HG02938 (cell line): ENCODE measurements at regions not wholly inside any gene's neighbourhood (a gene's known extent, or its start where the extent isn't known, plus 50 kb on each side); places are given as distances from the start of the nearest gene placed in this dataset.
"Not testable (repeated sequence)": the region's sequence is repeated elsewhere in the genome, so short reads cannot be mapped to it uniquely, and the experiment has no call there.

ENCODE experiments used
- ATAC-seq: cut with Tn5 transposase; IDR thresholded peaks from one replicate; pipeline ENCODE4 v1.9.1; 2021; ENCODE audit warnings: mild to moderate bottlenecking, moderate library complexity; ENCODE audit not compliant: unreplicated experiment

GRCh38 chr18:41639218-41639617 lies 315.8 kb upstream of the PIK3C3 start:
- ATAC-seq = no peak

DNA sequence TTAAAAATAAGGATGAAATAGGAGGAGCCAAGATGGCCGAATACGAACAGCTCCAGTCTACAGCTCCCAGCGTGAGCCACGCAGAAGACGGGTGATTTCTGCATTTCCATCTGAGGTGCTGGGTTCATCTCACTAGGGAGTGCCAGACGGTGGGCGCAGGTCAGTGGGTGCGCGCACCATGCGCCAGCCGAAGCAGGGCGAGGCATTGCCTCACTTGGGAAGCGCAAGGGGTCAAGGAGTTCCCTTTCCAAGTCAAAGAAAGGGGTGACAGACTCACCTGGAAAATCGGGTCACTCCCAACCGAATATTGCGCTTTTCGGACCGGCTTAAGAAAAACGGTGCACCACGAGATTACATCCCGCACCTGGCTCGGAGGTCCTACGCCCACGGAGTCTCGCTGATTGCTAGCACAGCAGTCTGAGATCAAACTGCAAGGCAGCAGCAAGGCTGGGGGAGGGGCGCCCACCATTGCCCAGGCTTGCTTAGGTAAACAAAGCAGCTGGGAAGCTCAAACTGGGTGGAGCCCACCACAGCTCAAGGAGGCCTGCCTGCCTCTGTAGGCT lies 323.2 kb upstream of the PIK3C3 start:
- not testable (repeated sequence) for ATAC-seq

- no peak for ATAC-seq
Measured at GRCh38 chr18:41630232-41630886, 324.7 kb upstream of the PIK3C3 start.

GRCh38 chr18:41624460-41624859 lies 330.6 kb upstream of the PIK3C3 start:
- ATAC-seq = no peak

- ATAC-seq = no peak
Measured at GRCh38 chr18:41621177-41621576, 333.9 kb upstream of the PIK3C3 start.

DNA sequence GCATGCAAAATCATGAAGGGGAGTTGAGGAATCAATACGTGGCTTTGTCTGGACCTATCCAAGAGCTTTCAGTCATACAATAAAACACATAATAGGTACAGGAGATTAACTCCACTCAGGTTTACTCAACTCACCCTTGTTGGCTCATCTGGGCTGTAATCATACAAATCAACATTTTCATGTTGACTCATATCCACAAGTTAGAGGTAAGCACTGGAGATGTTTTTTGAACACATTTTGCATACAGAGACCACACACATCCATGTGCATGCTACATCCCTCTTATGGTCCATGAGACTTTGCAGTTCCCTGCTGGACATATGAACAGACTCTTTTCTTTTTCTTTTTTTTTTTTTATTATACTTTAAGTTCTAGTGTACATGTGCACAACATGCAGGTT lies 336.9 kb upstream of the PIK3C3 start:
- ATAC-seq = no peak

DNA sequence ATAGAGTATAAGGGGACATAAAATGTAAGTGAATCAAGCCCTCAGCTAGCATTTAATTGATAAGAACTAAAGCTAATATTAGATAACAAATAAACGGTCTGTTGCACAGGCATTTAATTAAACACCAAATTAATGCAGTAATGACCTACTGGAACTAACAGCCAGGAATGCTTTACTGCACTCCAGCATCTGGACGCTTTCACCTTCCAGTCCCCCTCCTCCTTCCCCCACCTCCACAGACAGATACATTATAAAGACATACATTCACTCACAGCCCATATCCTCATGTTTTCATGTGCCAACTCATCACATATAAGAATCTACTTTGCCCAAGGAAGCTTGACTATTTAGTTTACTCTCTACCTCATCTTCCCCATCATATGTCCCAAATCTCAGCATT lies 337.4 kb upstream of the PIK3C3 start:
- ATAC-seq = no peak

DNA sequence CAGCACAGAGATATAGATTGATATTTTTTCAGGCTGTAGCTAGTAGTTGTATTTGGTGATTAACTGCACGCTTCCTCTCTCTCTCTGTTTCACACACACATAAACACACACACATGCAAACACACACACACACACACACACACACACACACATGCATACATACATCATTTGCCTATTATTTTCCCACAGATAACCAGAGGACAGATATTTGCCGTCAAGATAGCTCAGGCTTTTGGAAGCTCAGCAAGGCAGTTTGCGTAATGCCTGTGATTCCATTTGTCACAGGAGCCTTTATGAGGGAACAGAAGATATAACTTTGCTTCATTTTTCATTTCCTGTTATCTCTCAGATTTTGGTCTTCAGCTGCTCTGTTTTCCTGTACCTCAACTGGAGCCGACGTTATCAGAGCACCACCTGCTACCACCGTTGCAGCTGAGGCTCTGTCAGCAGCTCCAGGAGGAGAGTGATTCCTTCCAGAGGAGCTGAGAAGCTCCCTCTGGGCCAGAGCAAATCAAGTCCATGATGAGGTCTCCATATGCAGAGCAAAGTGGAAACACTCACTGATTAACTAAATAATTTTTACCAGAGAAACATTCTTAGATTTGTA lies 341.9 kb upstream of the PIK3C3 start:
- no peak for ATAC-seq

DNA sequence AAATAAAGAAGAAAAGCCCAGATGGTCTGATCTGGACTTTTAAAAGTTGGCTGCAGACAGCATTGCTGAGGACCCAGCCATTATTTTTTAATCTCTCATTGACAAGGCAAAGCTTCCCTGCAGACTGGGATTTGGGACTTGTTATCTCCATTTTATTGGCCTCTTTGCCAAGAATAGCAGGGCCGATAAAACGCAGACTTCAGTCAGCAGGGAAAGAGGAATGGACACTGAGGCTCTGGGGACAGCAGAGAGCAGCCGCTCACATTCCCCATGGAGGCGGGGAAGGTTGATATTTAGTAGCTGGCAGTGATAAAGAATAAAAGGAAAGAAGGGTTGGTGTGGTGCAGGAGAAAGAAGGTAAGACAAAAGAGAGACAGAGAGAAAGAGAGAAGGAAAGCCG lies 350.1 kb upstream of the PIK3C3 start:
- no peak for ATAC-seq

DNA sequence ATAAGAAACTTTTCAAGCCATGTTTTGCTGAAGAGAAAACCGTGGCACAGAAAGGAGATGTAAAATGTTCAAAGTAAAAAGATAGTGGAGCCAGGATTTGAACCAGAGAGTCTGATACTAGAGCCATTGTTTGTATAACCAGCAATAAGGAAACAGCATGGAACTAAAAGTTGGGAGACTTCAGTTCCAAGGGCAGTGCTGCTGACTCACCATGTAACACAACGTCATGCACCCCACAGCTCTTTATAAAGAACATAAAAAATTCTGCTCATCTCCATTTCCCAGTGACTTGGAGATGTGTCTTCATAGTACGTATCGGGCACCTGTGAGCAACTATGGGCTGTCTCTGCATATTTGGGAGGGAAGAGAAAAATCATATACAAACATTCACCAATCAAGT lies 353.0 kb upstream of the PIK3C3 start:
- ATAC-seq = no peak

DNA sequence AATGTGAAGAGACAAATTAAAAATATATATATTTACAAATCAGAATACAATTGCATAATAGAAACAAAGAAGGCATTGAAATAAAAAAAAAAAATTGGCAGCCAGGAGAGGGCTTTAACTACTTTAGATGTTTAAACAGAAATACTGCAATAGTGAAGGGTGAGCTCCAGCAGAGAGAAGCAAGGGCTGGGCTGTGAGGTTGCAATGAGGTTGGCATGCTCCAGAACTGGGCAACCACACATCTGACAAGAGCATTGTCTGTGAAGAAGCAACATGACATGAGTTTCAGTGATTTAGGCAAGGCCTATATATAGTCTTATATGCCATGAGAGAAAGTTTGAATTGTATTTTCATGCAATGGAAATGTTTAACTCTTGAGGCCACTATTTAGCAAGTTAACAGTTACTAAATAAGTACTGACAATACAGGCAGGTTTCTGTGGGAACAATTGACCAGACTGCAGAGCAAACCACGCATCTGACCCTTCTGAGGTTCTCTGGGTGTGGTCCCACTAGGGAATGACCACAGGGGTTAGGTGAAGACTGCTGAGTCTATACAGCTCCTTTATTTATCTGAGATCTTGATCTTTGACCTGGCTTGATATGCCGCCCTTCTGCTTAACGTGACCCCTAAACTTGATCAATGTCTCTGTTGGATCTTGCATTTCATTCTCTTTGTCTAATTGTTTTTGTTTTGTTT lies 354.2 kb upstream of the PIK3C3 start:
- ATAC-seq = no peak

DNA sequence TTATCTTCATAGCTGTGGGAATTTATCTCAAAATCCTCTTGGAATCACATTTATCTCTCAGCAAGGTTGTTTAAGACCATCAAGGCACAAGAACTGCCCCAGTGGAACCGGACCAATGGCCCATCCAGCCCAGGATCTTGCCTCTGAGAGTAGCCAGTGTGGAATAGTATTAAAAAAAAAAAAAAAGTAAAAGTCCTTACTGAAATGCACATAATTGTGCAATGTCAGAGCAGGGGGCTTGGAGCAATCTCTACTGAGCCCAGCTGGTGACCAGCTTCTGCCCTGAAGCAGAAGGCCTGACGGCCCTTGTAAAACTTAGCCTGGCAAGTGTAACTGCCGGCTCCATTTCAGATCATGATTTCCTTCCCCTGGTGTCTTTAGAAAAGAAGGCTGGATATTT lies 355.6 kb upstream of the PIK3C3 start:
- ATAC-seq = no peak

DNA sequence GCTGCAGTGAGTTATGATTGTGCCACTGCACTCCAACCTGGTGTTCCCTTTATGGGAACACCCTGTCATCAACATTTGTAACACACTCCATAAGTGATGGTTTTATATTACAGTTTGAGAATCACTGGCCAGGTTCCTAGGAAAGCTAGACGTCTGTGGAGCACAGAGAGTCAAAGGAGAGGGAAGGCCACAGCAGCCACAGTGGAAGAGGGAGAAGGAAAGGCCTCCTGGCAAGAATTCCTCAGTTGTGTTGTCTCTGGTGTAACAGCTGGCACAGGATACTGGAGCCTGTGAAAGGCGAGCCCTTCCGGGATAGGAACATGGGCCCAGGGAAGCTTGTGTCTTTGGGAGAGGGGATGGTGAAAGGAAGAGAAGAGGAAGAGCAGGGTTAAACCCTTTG lies 360.5 kb upstream of the PIK3C3 start:
- ATAC-seq = no peak

DNA sequence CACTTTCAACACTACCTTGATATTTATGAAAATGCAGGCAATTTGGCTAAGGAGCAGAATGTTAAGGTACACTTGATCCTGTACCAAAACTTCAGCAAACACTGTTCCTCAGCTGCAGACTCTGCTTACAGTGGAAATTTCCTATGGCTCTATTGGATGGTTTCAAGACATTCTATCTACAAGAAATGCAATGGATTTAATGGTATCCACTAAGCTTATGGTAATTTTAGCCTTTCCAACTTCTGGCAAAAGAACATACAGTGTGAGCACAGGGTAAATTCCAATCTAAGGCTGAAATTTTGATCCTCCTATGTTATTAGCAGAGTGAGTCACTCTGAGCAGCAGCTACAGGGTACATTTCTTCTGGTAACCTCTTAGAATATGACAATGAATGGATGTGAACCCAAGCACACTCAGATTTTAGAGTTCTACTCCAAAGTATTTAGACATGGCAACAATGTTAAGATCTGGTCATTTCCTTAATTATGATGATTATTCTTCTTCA lies 361.8 kb upstream of the PIK3C3 start:
- ATAC-seq = no peak

- ATAC-seq = no peak
Measured at GRCh38 chr18:41587976-41588375, 367.1 kb upstream of the PIK3C3 start.

- ATAC-seq = no peak
Measured at GRCh38 chr18:41585512-41585911, 369.5 kb upstream of the PIK3C3 start.

GRCh38 chr18:41579185-41579584 lies 375.8 kb upstream of the PIK3C3 start:
- no peak for ATAC-seq

GRCh38 chr18:41577529-41577928 lies 377.5 kb upstream of the PIK3C3 start:
- ATAC-seq = no peak

GRCh38 chr18:41576643-41577042 lies 378.4 kb upstream of the PIK3C3 start:
- ATAC-seq = no peak

DNA sequence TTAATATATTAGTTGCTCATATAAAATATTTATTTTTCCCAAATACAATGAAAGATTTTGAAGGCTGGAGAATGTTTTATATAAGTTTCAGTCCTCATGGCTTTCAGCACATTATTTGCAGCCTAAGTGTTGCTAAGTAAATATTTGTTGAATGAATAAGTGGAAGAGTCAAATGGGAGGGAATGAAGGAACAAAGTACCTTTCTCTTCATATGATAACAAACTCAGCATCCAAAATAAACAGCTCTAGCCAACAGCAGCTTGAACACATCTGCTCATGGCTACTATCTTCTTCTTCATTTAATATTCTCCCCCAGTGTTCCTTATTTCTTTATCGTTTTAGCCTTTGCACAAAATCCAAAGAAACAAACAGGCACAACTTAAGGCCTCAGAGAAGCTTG lies 385.2 kb upstream of the PIK3C3 start:
- ATAC-seq = no peak

- no peak for ATAC-seq
Measured at GRCh38 chr18:41561961-41562360, 393.1 kb upstream of the PIK3C3 start.

- no peak for ATAC-seq
Measured at GRCh38 chr18:41558715-41559114, 396.3 kb upstream of the PIK3C3 start.
